ENCODE measurements at regions not wholly inside any gene's neighbourhood (a gene's known extent, or its start where the extent isn't known, plus 50 kb on each side); places are given as distances from the start of the nearest gene placed in this dataset.
A peak's percentile ranks its signal among the peaks of the same experiment; 100 is the strongest.

DNA sequence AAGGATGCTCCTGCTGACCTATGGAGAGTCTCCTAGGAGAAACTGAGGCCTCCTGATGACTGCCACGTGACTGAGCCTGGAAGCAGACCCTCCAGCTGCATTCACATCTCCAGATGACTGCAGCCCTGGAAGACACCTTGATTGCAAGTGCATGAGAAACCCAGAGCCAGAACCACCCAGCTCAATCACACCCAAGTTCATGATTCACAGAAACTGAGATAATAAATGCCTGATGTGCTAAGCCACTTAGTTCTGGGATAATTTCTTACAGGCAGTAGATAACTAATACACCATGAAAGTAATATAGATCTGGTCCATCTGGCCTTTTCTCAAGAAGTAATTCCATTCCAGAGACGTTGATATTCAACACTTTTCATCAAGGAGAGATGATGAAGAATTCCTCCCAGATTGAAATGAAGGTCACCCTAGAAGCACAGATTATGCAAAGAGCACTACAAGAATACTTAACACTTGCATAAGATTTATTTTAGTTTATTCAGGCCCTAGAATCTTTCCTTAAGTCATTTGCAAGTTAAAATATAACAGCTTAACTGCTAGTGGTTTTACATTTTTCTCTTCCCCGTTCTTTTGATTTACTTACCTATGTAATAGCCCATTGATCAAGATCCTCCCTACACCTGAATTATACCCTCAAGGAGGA lies 208.2 kb upstream of the INHBA start:
- H3K9me3 Mint-ChIP-seq (ENCODE audit: low read depth): peaks cover 17% of the 10 kb centered on the region
- no peaks in the 10 kb centered on the region for H3K27me3 Mint-ChIP-seq (ENCODE audit: low read depth)
- no peak for DNase-seq (ENCODE audit: low spot score)
- peak overlapping the region; percentile 10 for H3K27ac Mint-ChIP-seq (ENCODE audit: unreplicated experiment)
- H3K4me1 Mint-ChIP-seq (ENCODE audit: low read depth): peaks cover 42% of the 10 kb centered on the region
- no peak overlapping the region for H3K4me3 Mint-ChIP-seq (ENCODE audit: unreplicated experiment)
- TF ChIP-seq, protein P1, sequence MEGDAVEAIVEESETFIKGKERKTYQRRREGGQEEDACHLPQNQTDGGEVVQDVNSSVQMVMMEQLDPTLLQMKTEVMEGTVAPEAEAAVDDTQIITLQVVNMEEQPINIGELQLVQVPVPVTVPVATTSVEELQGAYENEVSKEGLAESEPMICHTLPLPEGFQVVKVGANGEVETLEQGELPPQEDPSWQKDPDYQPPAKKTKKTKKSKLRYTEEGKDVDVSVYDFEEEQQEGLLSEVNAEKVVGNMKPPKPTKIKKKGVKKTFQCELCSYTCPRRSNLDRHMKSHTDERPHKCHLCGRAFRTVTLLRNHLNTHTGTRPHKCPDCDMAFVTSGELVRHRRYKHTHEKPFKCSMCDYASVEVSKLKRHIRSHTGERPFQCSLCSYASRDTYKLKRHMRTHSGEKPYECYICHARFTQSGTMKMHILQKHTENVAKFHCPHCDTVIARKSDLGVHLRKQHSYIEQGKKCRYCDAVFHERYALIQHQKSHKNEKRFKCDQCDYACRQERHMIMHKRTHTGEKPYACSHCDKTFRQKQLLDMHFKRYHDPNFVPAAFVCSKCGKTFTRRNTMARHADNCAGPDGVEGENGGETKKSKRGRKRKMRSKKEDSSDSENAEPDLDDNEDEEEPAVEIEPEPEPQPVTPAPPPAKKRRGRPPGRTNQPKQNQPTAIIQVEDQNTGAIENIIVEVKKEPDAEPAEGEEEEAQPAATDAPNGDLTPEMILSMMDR (IDR thresholded peaks at IDR 0.05): no peak
- peaks cover 4% of the 10 kb centered on the region for H3K36me3 Mint-ChIP-seq (ENCODE audit: low read depth)

DNA sequence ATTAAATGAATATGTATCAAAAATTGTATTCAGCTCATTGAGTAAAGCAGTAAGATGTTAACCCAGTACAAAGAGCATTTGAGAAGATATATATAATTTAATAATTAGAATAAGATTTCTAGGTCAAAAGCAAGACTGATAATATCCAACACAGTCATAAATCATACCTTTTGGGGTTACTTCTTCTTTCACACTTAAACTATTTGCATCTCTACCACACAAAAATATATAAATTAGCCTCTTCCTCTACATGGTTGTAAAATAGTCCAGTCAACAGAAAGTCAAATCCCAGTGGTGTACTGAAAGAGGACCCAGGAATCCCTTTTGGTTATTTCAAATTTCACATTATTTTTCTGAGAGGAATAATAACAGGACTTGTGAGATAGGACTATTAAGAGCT lies 204.6 kb upstream of the INHBA start:
- H3K4me3 Mint-ChIP-seq (ENCODE audit: unreplicated experiment): no peak overlapping the region
- H3K27ac Mint-ChIP-seq (ENCODE audit: unreplicated experiment): no peak overlapping the region
- peaks cover 6% of the 10 kb centered on the region for H3K36me3 Mint-ChIP-seq (ENCODE audit: low read depth)
- peaks cover 13% of the 10 kb centered on the region for H3K9me3 Mint-ChIP-seq (ENCODE audit: low read depth)
- H3K4me1 Mint-ChIP-seq (ENCODE audit: low read depth): peaks cover 14% of the 10 kb centered on the region
- TF ChIP-seq, protein P1 (IDR thresholded peaks at IDR 0.05): no peak
- H3K27me3 Mint-ChIP-seq (ENCODE audit: low read depth): no peaks in the 10 kb centered on the region
- DNase-seq (ENCODE audit: low spot score): no peak

DNA sequence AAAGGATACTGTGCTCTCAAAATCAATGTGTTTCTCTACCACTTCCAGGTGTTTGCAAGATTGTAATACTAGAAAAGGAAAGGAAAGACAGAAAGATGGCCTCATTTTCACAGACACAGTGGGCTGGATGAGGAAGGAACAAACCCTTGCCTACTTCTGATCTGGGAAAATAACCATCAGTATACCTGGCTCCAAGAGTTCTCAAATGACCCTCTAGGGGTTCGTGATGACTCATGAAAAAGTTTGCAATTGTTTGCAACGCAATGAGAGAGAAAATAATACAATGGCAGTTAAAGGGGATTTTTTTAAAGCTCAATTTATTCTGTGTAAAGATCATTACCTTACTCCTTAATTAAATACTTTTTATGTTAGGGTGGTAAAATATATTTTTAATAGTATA lies 197.6 kb upstream of the INHBA start:
- Mint-ChIP-seq H3K27me3 (ENCODE audit: low read depth) (no peaks in the 10 kb centered on the region), H3K4me3 (ENCODE audit: unreplicated experiment) (no peak overlapping the region), H3K4me1 (ENCODE audit: low read depth) (peaks cover 5% of the 10 kb centered on the region), H3K36me3 (ENCODE audit: low read depth) (peaks cover 2% of the 10 kb centered on the region), H3K9me3 (ENCODE audit: low read depth) (peaks cover 7% of the 10 kb centered on the region), H3K27ac (ENCODE audit: unreplicated experiment) (no peak overlapping the region)
- no peak for DNase-seq (ENCODE audit: low spot score)
- TF ChIP-seq, protein P1 (IDR thresholded peaks at IDR 0.05): no peak

DNA sequence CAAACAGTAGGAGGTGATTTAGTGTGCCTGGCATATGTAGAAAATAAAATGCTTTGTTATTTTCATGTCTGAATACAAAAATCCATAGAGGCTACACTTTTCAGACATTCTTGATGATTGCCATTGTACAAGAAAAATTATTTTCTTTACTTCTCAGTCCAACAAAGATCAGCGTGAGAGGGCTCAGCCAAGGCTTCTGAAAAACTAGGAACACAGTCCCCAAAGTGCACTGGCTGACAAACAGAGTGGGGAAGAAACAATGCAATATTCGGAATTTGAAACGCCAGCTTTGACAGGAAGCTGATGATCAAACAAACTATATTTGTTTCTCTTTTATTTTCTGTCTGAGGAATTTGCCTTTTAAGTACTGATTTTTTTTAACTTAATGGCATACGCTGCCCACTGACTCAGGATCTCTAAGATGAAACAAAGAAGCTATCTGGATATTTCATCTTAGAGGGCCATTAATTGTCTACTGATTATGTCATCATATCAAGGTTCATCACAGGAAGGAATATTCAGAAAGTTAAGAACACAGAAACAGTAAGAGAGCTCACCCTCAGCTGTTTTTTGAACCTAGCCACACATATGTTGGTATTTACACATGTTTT lies 197.0 kb upstream of the INHBA start:
- peaks cover 5% of the 10 kb centered on the region for H3K4me1 Mint-ChIP-seq (ENCODE audit: low read depth)
- no peak overlapping the region for H3K27ac Mint-ChIP-seq (ENCODE audit: unreplicated experiment)
- TF ChIP-seq, protein P1 (IDR thresholded peaks at IDR 0.05): no peak
- H3K4me3 Mint-ChIP-seq (ENCODE audit: unreplicated experiment): no peak overlapping the region
- peaks cover 2% of the 10 kb centered on the region for H3K36me3 Mint-ChIP-seq (ENCODE audit: low read depth)
- no peaks in the 10 kb centered on the region for H3K27me3 Mint-ChIP-seq (ENCODE audit: low read depth)
- H3K9me3 Mint-ChIP-seq (ENCODE audit: low read depth): peaks cover 7% of the 10 kb centered on the region
- no peak for DNase-seq (ENCODE audit: low spot score)

DNA sequence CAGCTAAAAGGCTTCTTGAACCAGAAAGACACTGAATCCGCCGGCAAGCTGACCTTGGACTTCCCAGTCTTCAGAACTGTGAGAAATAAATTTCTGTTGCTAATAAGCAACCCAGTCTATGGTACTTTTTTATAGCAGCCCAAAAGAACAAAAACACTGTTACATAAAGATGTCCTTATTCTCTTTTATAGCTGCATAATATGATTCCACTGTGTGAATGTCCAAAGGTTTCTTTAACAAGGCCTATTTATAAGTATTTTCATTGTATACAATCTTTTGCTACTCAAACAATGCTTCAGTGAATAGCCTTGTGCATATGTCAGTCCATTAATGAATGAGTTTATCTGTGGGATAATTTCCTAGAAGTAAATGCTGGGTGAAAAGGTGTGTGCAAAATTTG lies 190.8 kb upstream of the INHBA start:
- TF ChIP-seq, protein P1 (IDR thresholded peaks at IDR 0.05): no peak
- no peak for DNase-seq (ENCODE audit: low spot score)
- Mint-ChIP-seq H3K27ac (ENCODE audit: unreplicated experiment) (no peak overlapping the region), H3K4me1 (ENCODE audit: low read depth) (peaks cover 36% of the 10 kb centered on the region), H3K9me3 (ENCODE audit: low read depth) (no peaks in the 10 kb centered on the region), H3K27me3 (ENCODE audit: low read depth) (no peaks in the 10 kb centered on the region), H3K4me3 (ENCODE audit: unreplicated experiment) (no peak overlapping the region), H3K36me3 (ENCODE audit: low read depth) (no peaks in the 10 kb centered on the region)

Data from chondrocyte (in vitro differentiated cells).